Caco-2 (cell line): ENCODE measurements at regions not wholly inside any gene's neighbourhood (a gene's known extent, or its start where the extent isn't known, plus 50 kb on each side); places are given as distances from the start of the nearest gene placed in this dataset. TPM values are rescaled to one million over a fixed set of nuclear protein-coding genes. Genes with fewer than 3 reads are reported as not detected.

Experiments
- BruUV-seq: library from RNA; stranded (reverse); fragments of 400-500 nt; replicated peaks from 2 replicates; lab custom pipeline; 2021; lab: Mats Ljungman, UMichigan
- CTCF ChIA-PET: fragments of 300-600 bp; sonication (Branson Sonifier 250); formaldehyde crosslinking; loops from one replicate; lab custom pipeline; 2022; ENCODE audit warnings: antibody characterized with exemption; lab: Charles Lee
- POLR2A ChIA-PET: fragments of 300-600 bp; sonication (Branson Sonifier 250); formaldehyde crosslinking; loops from one replicate; lab custom pipeline; 2022; ENCODE audit warnings: antibody characterized with exemption; lab: Charles Lee
- DNase-seq, 2 experiments: peaks; one replicate each; pipeline versions ENCODE4 v3.0.0 to v3.0.0-alpha.2; 2020 to 2022
- H3K27me3 ChIP-seq: replicated peaks from 2 replicates; pipeline ENCODE4 v1.6.0; 2011; ENCODE audit warnings: low read length; ENCODE audit not compliant: control insufficient read depth, insufficient read depth
- H3K36me3 ChIP-seq: 2 replicates; pipeline ENCODE4 v1.5.1; 2011; ENCODE audit warnings: low read length; ENCODE audit not compliant: control insufficient read depth, insufficient read depth
- H3K4me1 ChIP-seq: fragments of 250-450 bp; sonication (Bioruptor Pico); 2 replicates; pipeline ENCODE4 v1.5.1; 2020; ENCODE audit warnings: mild to moderate bottlenecking
- H3K4me3 ChIP-seq: 2 replicates; pipeline ENCODE4 v1.5.1; 2011; ENCODE audit warnings: low read depth, mild to moderate bottlenecking, control low read depth, low read length
- H3K9me3 ChIP-seq: fragments of 250-450 bp; sonication (Bioruptor Pico); 2 replicates; pipeline ENCODE4 v1.5.1; 2020; ENCODE audit warnings: mild to moderate bottlenecking, moderate library complexity
- H3K27ac Mint-ChIP-seq: one replicate; pipeline ENCODE4 v1.8.0; 2022; ENCODE audit warnings: mixed read lengths; ENCODE audit not compliant: unreplicated experiment
- H3K27me3 Mint-ChIP-seq: one replicate; pipeline ENCODE4 v1.8.0; 2022; ENCODE audit warnings: mixed read lengths; ENCODE audit not compliant: insufficient read depth, unreplicated experiment
- H3K36me3 Mint-ChIP-seq: one replicate; pipeline ENCODE4 v1.8.0; 2022; ENCODE audit warnings: mild to moderate bottlenecking, mixed read lengths; ENCODE audit not compliant: insufficient read depth, unreplicated experiment
- H3K4me1 Mint-ChIP-seq: one replicate; pipeline ENCODE4 v1.8.0; 2022; ENCODE audit warnings: low read depth, mixed read lengths; ENCODE audit not compliant: unreplicated experiment
- H3K4me3 Mint-ChIP-seq: one replicate; pipeline ENCODE4 v1.8.0; 2022; ENCODE audit warnings: mild to moderate bottlenecking, moderate library complexity, mixed read lengths; ENCODE audit not compliant: unreplicated experiment
- H3K9me3 Mint-ChIP-seq: one replicate; pipeline ENCODE4 v1.8.0; 2022; ENCODE audit warnings: mixed read lengths; ENCODE audit not compliant: unreplicated experiment
- CTCF ChIP-seq, 2 experiments: fragments of 200-600 bp in 1 of 2; IDR thresholded peaks; 1 replicate in 1 of 2; 2 replicates in 1 of 2; pipeline versions ENCODE4 v1.5.1 to v1.8.0; 2011 to 2022; ENCODE audit warnings: antibody characterized with exemption in 1 of 2, control low read depth in 1 of 2, inconsistent platforms in 1 of 2, low read depth in 1 of 2, low read length in 1 of 2, mild to moderate bottlenecking in 1 of 2, moderate library complexity in 1 of 2; ENCODE audit not compliant: insufficient read depth in 1 of 2, severe bottlenecking in 1 of 2, unreplicated experiment in 1 of 2
- intact Hi-C: fragments of 100-400 bp; cut with micrococcal nuclease; formaldehyde crosslinking; loops from one replicate; pipeline ENCODE4 v1.10.0; 2022; ENCODE audit not compliant: unreplicated experiment
- microRNA-seq: library from miRNA; unstranded; fragments of <30 nt; microRNA quantifications from one replicate; pipeline ENCODE4 v1.2.0, GENCODE V29; 2022

- peaks cover 4% of the 10 kb centered on the region; the same call in 1 of the 2 replicates for H3K9me3 ChIP-seq
- peaks cover 12% of the 10 kb centered on the region for H3K9me3 Mint-ChIP-seq
- CTCF ChIA-PET: no interaction called here
- H3K27me3 Mint-ChIP-seq: no peaks in the 10 kb centered on the region
- BruUV-seq: no TSS peak
- H3K4me1 Mint-ChIP-seq: peaks cover under 1% of the 10 kb centered on the region
- no peaks in the 10 kb centered on the region for H3K36me3 Mint-ChIP-seq
- H3K36me3 ChIP-seq: no peaks in the 10 kb centered on the region
- peaks cover 16% of the 10 kb centered on the region for H3K4me1 ChIP-seq
- intact Hi-C loops: no loop called here
- H3K4me3 ChIP-seq: no peak overlapping the region
- DNase-seq: no peak
- POLR2A ChIA-PET: no interaction called here
- no peak for TF ChIP-seq CTCF (IDR thresholded peaks at IDR 0.05; ENCODE audit: insufficient read depth in 1 of 2, low read depth in 1 of 2, low read length in 1 of 2, severe bottlenecking in 1 of 2, unreplicated experiment in 1 of 2)
- H3K4me3 Mint-ChIP-seq: no peak overlapping the region
- no peak overlapping the region for H3K27ac Mint-ChIP-seq
- H3K27me3 ChIP-seq: no peaks in the 10 kb centered on the region
Observed at GRCh38 chr11:79498667-79499066, 57.8 kb upstream of the TENM4 start.

GRCh38 chr11:79493555-79494171, 52.8 kb upstream of the TENM4 start:
- CTCF ChIA-PET: interaction anchor here (1.1 kb wide), 1 partner anchor 93 kb away, joined by 3 read pairs; no protein-coding TSS in a partner anchor
- no peak overlapping the region for H3K27ac Mint-ChIP-seq
- TF ChIP-seq CTCF (IDR thresholded peaks at IDR 0.05; ENCODE audit: insufficient read depth in 1 of 2, low read depth in 1 of 2, low read length in 1 of 2, severe bottlenecking in 1 of 2, unreplicated experiment in 1 of 2): peak; percentile 96 to 98
- peaks cover 12% of the 10 kb centered on the region for H3K9me3 Mint-ChIP-seq
- H3K9me3 ChIP-seq: peaks cover 4% of the 10 kb centered on the region; the same call in 1 of the 2 replicates
- H3K4me3 Mint-ChIP-seq: no peak overlapping the region
- POLR2A ChIA-PET: no interaction called here
- no peaks in the 10 kb centered on the region for H3K36me3 ChIP-seq
- peaks cover 6% of the 10 kb centered on the region for H3K4me1 Mint-ChIP-seq
- no peak overlapping the region for H3K4me3 ChIP-seq
- BruUV-seq: no TSS peak
- peak; percentile 89 to 93 for DNase-seq
- H3K4me1 ChIP-seq: no peaks in the 10 kb centered on the region
- no peaks in the 10 kb centered on the region for H3K36me3 Mint-ChIP-seq
- intact Hi-C loops: loop anchor here (1.0 to 2.0 kb wide), 4 partner anchors 32 to 849 kb away; no protein-coding TSS in a partner anchor
- H3K27me3 ChIP-seq: no peaks in the 10 kb centered on the region
- peaks cover 5% of the 10 kb centered on the region for H3K27me3 Mint-ChIP-seq

- Histone ChIP-seq H3K27me3 (no peaks in the 10 kb centered on the region), H3K9me3 (no peaks in the 10 kb centered on the region), H3K4me3 (no peak overlapping the region), H3K36me3 (no peaks in the 10 kb centered on the region), H3K4me1 (no peaks in the 10 kb centered on the region)
- no peak overlapping the region for H3K27ac Mint-ChIP-seq
- peaks cover 6% of the 10 kb centered on the region for H3K4me1 Mint-ChIP-seq
- H3K36me3 Mint-ChIP-seq: no peaks in the 10 kb centered on the region
- intact Hi-C loops: loop anchor here (2.0 kb wide), 1 partner anchor 847 kb away; no protein-coding TSS in a partner anchor
- H3K4me3 Mint-ChIP-seq: no peak overlapping the region
- BruUV-seq: no TSS peak
- H3K9me3 Mint-ChIP-seq: peaks cover 5% of the 10 kb centered on the region
- CTCF ChIA-PET: interaction anchor here (0.7 kb wide), 1 partner anchor 147 kb away, joined by 3 read pairs; no protein-coding TSS in a partner anchor
- POLR2A ChIA-PET: no interaction called here
- peaks cover 5% of the 10 kb centered on the region for H3K27me3 Mint-ChIP-seq
- no peak for DNase-seq
- TF ChIP-seq CTCF (IDR thresholded peaks at IDR 0.05; ENCODE audit: insufficient read depth in 1 of 2, low read depth in 1 of 2, low read length in 1 of 2, severe bottlenecking in 1 of 2, unreplicated experiment in 1 of 2): no peak
Observed at GRCh38 chr11:79492008-79492407, 51.2 kb upstream of the TENM4 start.

Small RNAs in the stretch of these regions (microRNA-seq; reads per million reads assigned to microRNA genes)
- not detected for gene MIR4300
